Ectodermal cell (in vitro differentiated cells): ENCODE measurements at regions not wholly inside any gene's neighbourhood (a gene's known extent, or its start where the extent isn't known, plus 50 kb on each side); places are given as distances from the start of the nearest gene placed in this dataset.

Source experiments
- H3K27ac ChIP-seq: 2 replicates; pipeline ENCODE4 v1.7.0; 2013; ENCODE audit warnings: mild to moderate bottlenecking, low read depth, low read length; ENCODE audit not compliant: insufficient read depth, poor library complexity, severe bottlenecking
- H3K27me3 ChIP-seq: 2 replicates; pipeline ENCODE4 v1.7.0; 2013; ENCODE audit warnings: mild to moderate bottlenecking, low read length; ENCODE audit not compliant: insufficient read depth, control insufficient read depth, poor library complexity, severe bottlenecking
- H3K36me3 ChIP-seq: one replicate; pipeline ENCODE4 v1.7.0; 2013; ENCODE audit warnings: low read length; ENCODE audit not compliant: control insufficient read depth, insufficient read depth
- H3K4me1 ChIP-seq: one replicate; pipeline ENCODE4 v1.7.0; 2013; ENCODE audit warnings: low read length; ENCODE audit not compliant: control insufficient read depth, insufficient read depth
- H3K4me3 ChIP-seq: 2 replicates; pipeline ENCODE4 v1.7.0; 2013; ENCODE audit warnings: low read depth, low read length, control low read depth; ENCODE audit not compliant: insufficient read depth
- H3K9me3 ChIP-seq: 2 replicates; pipeline ENCODE4 v1.7.0; 2013; ENCODE audit warnings: mild to moderate bottlenecking, low read length, moderate library complexity; ENCODE audit not compliant: control insufficient read depth
- WGBS, 2 experiments: methylation state at CpG; one replicate each; pipeline ENCODE4 v1.1.7; 2013; ENCODE audit warnings: missing lambda C conversion rate in 2 of 2; 5-methylcytosine and 5-hydroxymethylcytosine counted together

GRCh38 chr15:29632671-29633406, 189.4 kb downstream of the TJP1 start:
- H3K36me3 ChIP-seq: no peaks in the 10 kb centered on the region
- H3K27me3 ChIP-seq: no peaks in the 10 kb centered on the region
- no peaks in the 10 kb centered on the region for H3K4me1 ChIP-seq
- no peak overlapping the region for H3K27ac ChIP-seq
- no peak overlapping the region for H3K4me3 ChIP-seq
- no peaks in the 10 kb centered on the region for H3K9me3 ChIP-seq
- 94 to 95% methylated on average over 7 to 8 of the region's 8 CpGs for WGBS, 2 experiments

DNA sequence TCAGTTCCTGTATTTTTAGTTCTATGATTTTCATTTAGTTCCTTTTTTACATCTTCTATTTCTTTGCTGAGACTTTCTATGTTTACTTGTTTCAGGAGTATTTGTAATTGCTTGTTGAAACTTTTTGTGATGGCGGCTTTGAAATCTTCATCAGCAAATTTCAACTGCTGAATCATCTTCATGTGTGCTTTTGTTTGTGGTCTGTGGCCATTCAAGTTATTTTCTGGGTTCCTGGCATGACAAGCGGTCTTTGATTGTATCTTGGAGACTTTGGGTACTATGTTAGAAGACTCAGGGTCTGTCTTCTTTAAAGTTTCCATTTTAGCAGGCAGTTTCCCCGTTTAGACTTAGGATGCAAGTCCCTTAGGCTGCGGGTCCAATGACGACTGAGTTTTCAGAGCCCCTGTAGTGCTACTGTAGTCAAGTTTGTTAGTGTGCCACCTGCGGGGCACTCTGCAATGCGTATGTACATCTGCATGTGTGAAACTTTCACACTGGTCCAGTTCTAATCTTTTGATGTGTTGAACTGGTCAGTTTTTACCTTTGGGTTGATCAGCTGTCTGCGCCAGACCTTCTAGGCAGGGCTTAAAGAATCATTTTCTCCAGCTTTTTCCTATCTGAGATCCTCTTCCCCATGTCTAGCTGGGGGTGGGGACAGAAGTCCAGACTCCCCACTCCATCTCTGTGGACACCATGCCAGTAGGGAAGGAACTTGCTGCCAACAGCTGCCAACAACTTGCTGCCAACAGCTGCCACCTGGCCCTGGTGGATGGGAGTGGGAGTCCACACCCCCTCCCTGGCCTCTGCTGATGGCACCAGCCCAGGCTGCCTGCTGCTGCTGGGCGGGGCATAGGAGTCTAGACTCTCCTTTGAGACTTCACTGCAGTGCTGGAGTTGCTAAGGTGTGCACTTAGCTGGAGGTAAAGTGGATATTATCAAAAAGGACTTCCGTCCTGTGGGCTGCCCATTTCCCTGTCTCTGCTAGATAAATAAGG, 190.9 kb downstream of the TJP1 start:
- Histone ChIP-seq H3K4me1 (no peaks in the 10 kb centered on the region), H3K27ac (no peak overlapping the region), H3K4me3 (no peak overlapping the region), H3K9me3 (no peaks in the 10 kb centered on the region), H3K36me3 (no peaks in the 10 kb centered on the region), H3K27me3 (no peaks in the 10 kb centered on the region)
- 76 to 82% methylated on average over 10 of the region's 10 CpGs for WGBS, 2 experiments

GRCh38 chr15:29624271-29624670, 198.0 kb downstream of the TJP1 start:
- H3K27ac ChIP-seq: no peak overlapping the region
- H3K4me3 ChIP-seq: no peak overlapping the region
- H3K27me3 ChIP-seq: no peaks in the 10 kb centered on the region
- no peaks in the 10 kb centered on the region for H3K4me1 ChIP-seq
- H3K36me3 ChIP-seq: no peaks in the 10 kb centered on the region
- WGBS, 2 experiments: 94 to 95% methylated on average over 8 of the region's 8 CpGs
- H3K9me3 ChIP-seq: no peaks in the 10 kb centered on the region

GRCh38 chr15:29623116-29623639, 199.1 kb downstream of the TJP1 start:
- no peak overlapping the region for H3K27ac ChIP-seq
- H3K4me3 ChIP-seq: no peak overlapping the region
- WGBS, 2 experiments: 90 to 91% methylated on average over 6 of the region's 6 CpGs
- H3K36me3 ChIP-seq: no peaks in the 10 kb centered on the region
- no peaks in the 10 kb centered on the region for H3K27me3 ChIP-seq
- H3K4me1 ChIP-seq: no peaks in the 10 kb centered on the region
- no peaks in the 10 kb centered on the region for H3K9me3 ChIP-seq

DNA sequence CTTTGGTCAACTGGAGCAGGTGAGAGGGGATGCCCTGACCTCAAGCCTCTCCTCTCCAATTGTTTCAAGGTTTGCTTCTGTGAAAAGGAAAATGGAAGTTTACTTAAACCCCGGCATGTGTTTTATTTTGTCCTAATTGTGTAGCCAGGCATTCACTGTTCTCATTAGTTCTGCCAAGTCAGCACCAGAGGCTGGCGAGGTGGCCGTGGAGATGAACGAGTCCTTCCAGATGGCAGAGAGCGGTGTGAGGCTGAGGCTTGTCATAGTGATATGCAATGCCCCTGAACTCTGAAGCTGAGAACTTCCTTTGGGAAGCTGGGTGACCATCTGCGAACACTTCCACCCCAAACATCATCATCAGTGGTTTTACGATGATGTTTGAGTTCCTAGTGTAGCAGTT, 199.6 kb downstream of the TJP1 start:
- Histone ChIP-seq H3K4me1 (no peaks in the 10 kb centered on the region), H3K4me3 (no peak overlapping the region), H3K9me3 (no peaks in the 10 kb centered on the region), H3K27ac (no peak overlapping the region), H3K36me3 (no peaks in the 10 kb centered on the region), H3K27me3 (no peaks in the 10 kb centered on the region)
- 95 to 96% methylated on average over 7 of the region's 7 CpGs for WGBS, 2 experiments

- 88 to 97% methylated on average over 3 to 4 of the region's 5 CpGs for WGBS, 2 experiments
These were observed 200.7 kb downstream of the TJP1 start for GRCh38 chr15:29621616-29622015.

DNA sequence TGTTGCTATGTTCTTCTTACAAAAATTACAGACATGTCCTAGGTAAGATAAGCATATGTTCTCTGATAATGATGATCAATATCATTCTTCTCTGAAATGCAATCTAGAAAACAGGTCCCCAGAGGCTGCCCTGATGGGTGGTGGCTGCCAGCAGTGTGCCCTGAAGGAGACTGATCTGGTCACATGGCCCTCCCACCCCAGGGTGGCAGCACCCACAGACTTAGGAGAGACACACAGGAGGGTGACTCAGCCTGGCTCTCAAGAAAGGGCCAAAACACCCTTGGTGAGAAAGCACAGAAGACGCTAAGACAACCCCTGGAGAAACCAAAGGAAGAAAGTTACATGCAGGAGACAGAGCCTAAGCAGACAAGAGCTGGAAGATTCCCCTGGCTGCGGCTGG, 203.7 kb downstream of the TJP1 start:
- no peaks in the 10 kb centered on the region for H3K36me3 ChIP-seq
- no peak overlapping the region for H3K4me3 ChIP-seq
- H3K27me3 ChIP-seq: no peaks in the 10 kb centered on the region
- no peaks in the 10 kb centered on the region for H3K4me1 ChIP-seq
- H3K27ac ChIP-seq: no peak overlapping the region
- no peaks in the 10 kb centered on the region for H3K9me3 ChIP-seq
- 81 to 91% methylated on average over 2 of the region's 2 CpGs for WGBS, 2 experiments

More at GRCh38 chr15:29621616-29622015, 200.7 kb downstream of the TJP1 start:
- H3K9me3 ChIP-seq: no peaks in the 10 kb centered on the region
- H3K27ac ChIP-seq: no peak overlapping the region
- no peaks in the 10 kb centered on the region for H3K4me1 ChIP-seq
- no peaks in the 10 kb centered on the region for H3K27me3 ChIP-seq
- H3K36me3 ChIP-seq: no peaks in the 10 kb centered on the region
- H3K4me3 ChIP-seq: no peak overlapping the region

GRCh38 chr15:29616512-29616911, 205.8 kb downstream of the TJP1 start:
- Histone ChIP-seq H3K9me3 (no peaks in the 10 kb centered on the region), H3K4me1 (peaks cover 6% of the 10 kb centered on the region), H3K27ac (no peak overlapping the region), H3K36me3 (no peaks in the 10 kb centered on the region), H3K27me3 (no peaks in the 10 kb centered on the region), H3K4me3 (no peak overlapping the region)

- Histone ChIP-seq H3K9me3 (no peaks in the 10 kb centered on the region), H3K36me3 (no peaks in the 10 kb centered on the region), H3K4me3 (no peak overlapping the region), H3K27me3 (no peaks in the 10 kb centered on the region), H3K27ac (no peak overlapping the region), H3K4me1 (peaks cover 12% of the 10 kb centered on the region)
- WGBS, 2 experiments: 92 to 96% methylated on average over 4 of the region's 4 CpGs
These were observed 206.5 kb downstream of the TJP1 start for GRCh38 chr15:29615791-29616190.

GRCh38 chr15:29613951-29614382, 208.3 kb downstream of the TJP1 start:
- Histone ChIP-seq H3K4me3 (no peak overlapping the region), H3K36me3 (no peaks in the 10 kb centered on the region), H3K27ac (no peak overlapping the region), H3K4me1 (peaks cover 13% of the 10 kb centered on the region), H3K9me3 (no peaks in the 10 kb centered on the region), H3K27me3 (no peaks in the 10 kb centered on the region)
- WGBS, 2 experiments: 94% methylated on average over 16 of the region's 16 CpGs
